ENCODE measurements at regions not wholly inside any gene's neighbourhood (a gene's known extent, or its start where the extent isn't known, plus 50 kb on each side); places are given as distances from the start of the nearest gene placed in this dataset.

GRCh38 chr11:81570669-81571068, 1163.0 kb downstream of the FAM181B start:
- TF ChIP-seq CTCF (IDR thresholded peaks at IDR 0.05 in 2 of 3, conservative IDR thresholded peaks at IDR 0.05 in 1 of 3; ENCODE audit: control insufficient read depth in 2 of 3, extremely low read depth in 1 of 3, insufficient read depth in 1 of 3, low read depth in 3 of 3, low read length in 3 of 3), result no peak
- TF ChIP-seq JUNB (IDR thresholded peaks at IDR 0.05), result no peak
- no peak for TF ChIP-seq SREBF2 (IDR thresholded peaks at IDR 0.05; ENCODE audit: low read length)
- no peak for TF ChIP-seq EP300 (IDR thresholded peaks at IDR 0.05; ENCODE audit: borderline replicate concordance in 1 of 2, control insufficient read depth in 1 of 2, low read depth in 2 of 2, low read length in 2 of 2)
- no peak for TF ChIP-seq ZNF274 (IDR thresholded peaks at IDR 0.05; ENCODE audit: insufficient read depth, insufficient read length)
- no peak for TF ChIP-seq RFX5 (IDR thresholded peaks at IDR 0.05; ENCODE audit: low read depth, low read length)
- no peak for TF ChIP-seq POLR2A (IDR thresholded peaks at IDR 0.05; ENCODE audit: low read depth, low read length)
- no peak for TF ChIP-seq KDM1A (IDR thresholded peaks at IDR 0.05; ENCODE audit: borderline replicate concordance)
- no peak for TF ChIP-seq POLR2AphosphoS5 (IDR thresholded peaks at IDR 0.05; ENCODE audit: low read length)
